Tibial nerve (tissue), 4 donors: ENCODE measurements at regions not wholly inside any gene's neighbourhood (a gene's known extent, or its start where the extent isn't known, plus 50 kb on each side); places are given as distances from the start of the nearest gene placed in this dataset.

Experiments used
- DNase-seq, 2 donors: peaks; one replicate each; pipeline ENCODE4 v3.0.0-alpha.2; 2019; ENCODE audit warnings: low spot score in 2 of 2
- H3K27ac ChIP-seq, 4 donors: fragments of 200-600 bp; sonication (generic) in 3 of 4; one replicate each; pipeline ENCODE4 v1.5.1; 2017 to 2019; ENCODE audit warnings: mild to moderate bottlenecking in 1 of 4
- H3K27me3 ChIP-seq, 2 donors: fragments of 200-600 bp; sonication (generic) in 1 of 2; one replicate each; pipeline versions ENCODE4 v1.5.1 to v1.6.0; 2017 to 2019
- H3K36me3 ChIP-seq, 3 donors: fragments of 200-600 bp; sonication (generic); one replicate each; pipeline ENCODE4 v1.5.1; 2018 to 2019
- H3K4me1 ChIP-seq, 4 donors: fragments of 200-600 bp; sonication (generic) in 3 of 4; one replicate each; pipeline ENCODE4 v1.5.1; 2017 to 2019
- H3K4me3 ChIP-seq, 4 donors: fragments of 200-600 bp; sonication (generic) in 3 of 4; one replicate each; pipeline ENCODE4 v1.5.1; 2017 to 2019; ENCODE audit warnings: mild to moderate bottlenecking in 1 of 4, moderate library complexity in 1 of 4
- H3K9me3 ChIP-seq, 4 donors: fragments of 200-600 bp; sonication (generic) in 3 of 4; one replicate each; pipeline ENCODE4 v1.5.1; 2017 to 2019
- CTCF ChIP-seq, 5 experiments: fragments of 200-600 bp in 3 of 5; fragments of 450-650 bp in 2 of 5; sonication (generic) in 3 of 5; IDR thresholded peaks; one replicate each; pipeline ENCODE4 v1.5.1; 2016 to 2019; ENCODE audit warnings: antibody characterized with exemption in 5 of 5, mild to moderate bottlenecking in 3 of 5, moderate library complexity in 2 of 5
- EP300 ChIP-seq, 2 donors: sonication (generic); formaldehyde crosslinking; IDR thresholded peaks; one replicate each; pipeline ENCODE4 v1.6.1; 2017; ENCODE audit warnings: antibody characterized with exemption in 2 of 2, mild to moderate bottlenecking in 1 of 2
- POLR2A ChIP-seq, 2 donors: fragments of 450-650 bp; IDR thresholded peaks; one replicate each; pipeline ENCODE4 v1.6.1; 2017; ENCODE audit warnings: antibody characterized with exemption in 2 of 2, mild to moderate bottlenecking in 2 of 2, moderate library complexity in 2 of 2
- WGBS, 2 donors: methylation state at CpG; one replicate each; pipeline ENCODE4 v1.1.5; 2018; 5-methylcytosine and 5-hydroxymethylcytosine counted together

- H3K27ac ChIP-seq, result no peak overlapping the region
- no peaks in the 10 kb centered on the region for H3K36me3 ChIP-seq
- no peaks in the 10 kb centered on the region for H3K4me1 ChIP-seq
- no peak for DNase-seq
- no peaks in the 10 kb centered on the region for H3K9me3 ChIP-seq
- no peak for TF ChIP-seq CTCF (IDR thresholded peaks at IDR 0.05)
- no peak for TF ChIP-seq POLR2A (IDR thresholded peaks at IDR 0.05)
- no peak for TF ChIP-seq EP300 (IDR thresholded peaks at IDR 0.05)
- no peaks in the 10 kb centered on the region for H3K27me3 ChIP-seq
- no peak overlapping the region for H3K4me3 ChIP-seq
Measured at GRCh38 chr10:106107706-106108105, 1056.8 kb downstream of the SORCS1 start.

GRCh38 chr10:106106114-106106513 is 1058.4 kb downstream of the SORCS1 start:
- 88 to 89% methylated on average over 2 of the region's 2 CpGs for WGBS, 2 donors
- H3K4me1 ChIP-seq, result no peaks in the 10 kb centered on the region
- H3K27me3 ChIP-seq, result no peaks in the 10 kb centered on the region
- no peaks in the 10 kb centered on the region for H3K9me3 ChIP-seq
- H3K4me3 ChIP-seq, result no peak overlapping the region
- no peaks in the 10 kb centered on the region for H3K36me3 ChIP-seq
- H3K27ac ChIP-seq, result no peak overlapping the region
- no peak for DNase-seq
- TF ChIP-seq POLR2A (IDR thresholded peaks at IDR 0.05), result no peak
- no peak for TF ChIP-seq CTCF (IDR thresholded peaks at IDR 0.05)
- no peak for TF ChIP-seq EP300 (IDR thresholded peaks at IDR 0.05)

- DNase-seq, result no peak
- no peak overlapping the region for H3K4me3 ChIP-seq
- no peak for TF ChIP-seq EP300 (IDR thresholded peaks at IDR 0.05)
- TF ChIP-seq CTCF (IDR thresholded peaks at IDR 0.05), result no peak
- TF ChIP-seq POLR2A (IDR thresholded peaks at IDR 0.05), result no peak
- H3K27me3 ChIP-seq, result no peaks in the 10 kb centered on the region
- no peak overlapping the region for H3K27ac ChIP-seq
- H3K36me3 ChIP-seq, result no peaks in the 10 kb centered on the region
- H3K4me1 ChIP-seq, result no peaks in the 10 kb centered on the region
- no peaks in the 10 kb centered on the region for H3K9me3 ChIP-seq
Measured at GRCh38 chr10:106089855-106090254, 1074.7 kb downstream of the SORCS1 start.

- Histone ChIP-seq H3K27me3 (no peaks in the 10 kb centered on the region), H3K9me3 (no peaks in the 10 kb centered on the region), H3K27ac (no peak overlapping the region), H3K4me3 (no peak overlapping the region), H3K4me1 (no peaks in the 10 kb centered on the region), H3K36me3 (no peaks in the 10 kb centered on the region)
- DNase-seq, result no peak
- 92 to 97% methylated on average over 1 of the region's 1 CpG for WGBS, 2 donors
- TF ChIP-seq POLR2A (IDR thresholded peaks at IDR 0.05) (no peak), EP300 (IDR thresholded peaks at IDR 0.05) (no peak), CTCF (IDR thresholded peaks at IDR 0.05) (no peak)
Measured at GRCh38 chr10:106086391-106086790, 1078.1 kb downstream of the SORCS1 start.

GRCh38 chr10:106083572-106083971 is 1080.9 kb downstream of the SORCS1 start:
- WGBS, 2 donors, result 77 to 79% methylated on average over 2 of the region's 2 CpGs
- H3K27me3 ChIP-seq, result no peaks in the 10 kb centered on the region
- no peak overlapping the region for H3K4me3 ChIP-seq
- no peaks in the 10 kb centered on the region for H3K9me3 ChIP-seq
- H3K4me1 ChIP-seq, result no peaks in the 10 kb centered on the region
- TF ChIP-seq EP300 (IDR thresholded peaks at IDR 0.05), result no peak
- TF ChIP-seq CTCF (IDR thresholded peaks at IDR 0.05), result no peak
- TF ChIP-seq POLR2A (IDR thresholded peaks at IDR 0.05), result no peak
- H3K36me3 ChIP-seq, result no peaks in the 10 kb centered on the region
- DNase-seq, result no peak
- H3K27ac ChIP-seq, result no peak overlapping the region
